ENCODE measurements at regions not wholly inside any gene's neighbourhood (a gene's known extent, or its start where the extent isn't known, plus 50 kb on each side); places are given as distances from the start of the nearest gene placed in this dataset.
A peak's percentile ranks its signal among the peaks of the same experiment; 100 is the strongest.

- no peak for FAIRE-seq
- DNase-seq (ENCODE audit: insufficient read length, low spot score), result no peak
- no peak for TF ChIP-seq POU2F2 (IDR thresholded peaks at IDR 0.05; ENCODE audit: low read depth, low read length)
- TF ChIP-seq PAX5 (IDR thresholded peaks at IDR 0.05; ENCODE audit: insufficient read depth, low read length, severe bottlenecking), result no peak
- no peak for TF ChIP-seq SPI1 (IDR thresholded peaks at IDR 0.05; ENCODE audit: low read depth, low read length)
- TF ChIP-seq POLR2A (IDR thresholded peaks at IDR 0.05; ENCODE audit: low read depth, low read length), result no peak
- TF ChIP-seq POLR2AphosphoS5 (IDR thresholded peaks at IDR 0.05; ENCODE audit: low read depth, low read length), result no peak
These were observed 624.1 kb upstream of the ADGRB3 start for GRCh38 chr6:68010936-68011335.

DNA sequence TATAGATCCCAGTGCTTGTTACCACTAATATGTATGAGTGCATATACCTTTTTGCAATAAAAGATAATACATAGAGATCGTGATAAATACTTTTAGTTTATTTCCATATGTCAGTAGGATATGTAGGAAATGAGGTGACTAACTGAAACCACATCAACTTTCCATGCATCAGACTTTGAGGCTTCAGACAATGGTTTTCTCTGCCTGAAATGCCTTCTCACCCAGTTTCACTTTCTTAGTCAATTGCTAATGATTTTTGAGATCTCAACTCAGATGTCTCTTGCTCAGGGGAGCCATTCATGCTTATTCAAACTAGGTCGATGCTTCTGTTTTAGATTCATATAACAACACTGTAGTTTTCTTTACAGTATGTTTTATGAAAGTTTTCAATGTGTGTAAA is 626.6 kb upstream of the ADGRB3 start:
- TF ChIP-seq TAF1 (IDR thresholded peaks at IDR 0.05; ENCODE audit: low read depth, low read length) (no peak), SPI1 (IDR thresholded peaks at IDR 0.05; ENCODE audit: low read depth, low read length) (no peak), POLR2A (IDR thresholded peaks at IDR 0.05; ENCODE audit: low read depth, low read length) (no peak), PAX5 (IDR thresholded peaks at IDR 0.05; ENCODE audit: insufficient read depth, low read length, severe bottlenecking) (no peak), POLR2AphosphoS5 (IDR thresholded peaks at IDR 0.05; ENCODE audit: low read depth, low read length) (no peak), POU2F2 (IDR thresholded peaks at IDR 0.05; ENCODE audit: low read depth, low read length) (no peak)
- no peak for DNase-seq (ENCODE audit: insufficient read length, low spot score)
- no peak for FAIRE-seq

DNA sequence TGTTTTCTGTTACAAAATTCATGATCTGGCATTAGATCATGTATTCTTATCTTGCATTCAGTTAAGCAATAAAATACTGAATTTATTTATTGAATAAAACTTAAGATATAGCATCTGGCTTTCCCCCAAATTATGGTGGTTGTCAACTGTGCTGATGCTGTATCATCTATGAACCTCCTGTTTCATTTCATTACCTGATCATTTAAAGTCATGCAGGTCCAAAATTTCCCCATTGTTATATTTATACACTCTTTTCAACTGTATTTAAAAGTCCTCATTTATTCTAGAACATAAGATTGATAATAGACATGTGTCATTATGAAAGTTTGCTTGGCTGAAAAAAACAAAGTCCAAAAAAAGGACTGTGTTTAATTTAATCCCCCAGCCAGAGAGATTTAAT is 627.4 kb upstream of the ADGRB3 start:
- TF ChIP-seq POLR2A (IDR thresholded peaks at IDR 0.05; ENCODE audit: low read depth, low read length) (no peak), TAF1 (IDR thresholded peaks at IDR 0.05; ENCODE audit: low read depth, low read length) (no peak)

DNA sequence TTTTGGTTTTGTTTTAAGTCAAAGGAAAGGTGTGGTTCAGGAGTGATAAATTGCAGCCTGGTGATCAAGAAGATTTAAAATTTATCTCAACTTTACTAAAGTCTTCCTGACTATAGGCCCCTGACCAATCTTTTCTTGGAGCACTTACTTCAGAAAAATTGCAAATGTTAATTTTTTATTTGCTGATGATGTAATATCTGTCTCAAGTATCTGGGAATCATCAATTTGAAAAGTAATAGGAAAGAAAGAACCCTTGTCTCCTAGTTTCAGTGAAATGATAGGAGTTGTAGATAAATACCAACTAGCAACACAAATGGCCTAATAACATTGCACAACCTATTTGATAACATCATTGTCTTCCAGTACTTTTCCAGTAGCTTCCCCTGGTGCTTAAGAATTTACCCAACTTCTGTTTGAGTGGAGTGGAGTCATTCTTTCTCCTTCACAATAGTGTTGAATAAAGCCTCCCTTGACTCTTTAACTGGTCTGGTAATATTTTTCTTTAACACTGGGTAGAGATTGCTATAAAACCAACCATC is 648.3 kb upstream of the ADGRB3 start:
- FAIRE-seq (no peak), DNase-seq (ENCODE audit: insufficient read length, low spot score) (no peak)
- no peak for TF ChIP-seq POLR2AphosphoS5 (IDR thresholded peaks at IDR 0.05; ENCODE audit: low read depth, low read length)
- TF ChIP-seq PAX5 (IDR thresholded peaks at IDR 0.05; ENCODE audit: insufficient read depth, low read length, severe bottlenecking), result no peak
- TF ChIP-seq POU2F2 (IDR thresholded peaks at IDR 0.05; ENCODE audit: low read depth, low read length), result no peak
- TF ChIP-seq POLR2A (IDR thresholded peaks at IDR 0.05; ENCODE audit: low read depth, low read length), result no peak
- TF ChIP-seq SPI1 (IDR thresholded peaks at IDR 0.05; ENCODE audit: low read depth, low read length), result no peak
- TF ChIP-seq TAF1 (IDR thresholded peaks at IDR 0.05; ENCODE audit: low read depth, low read length), result no peak

More for the DNA sequence above, 627.4 kb upstream of the ADGRB3 start:
- FAIRE-seq, result no peak
- DNase-seq (ENCODE audit: insufficient read length, low spot score), result no peak

DNA sequence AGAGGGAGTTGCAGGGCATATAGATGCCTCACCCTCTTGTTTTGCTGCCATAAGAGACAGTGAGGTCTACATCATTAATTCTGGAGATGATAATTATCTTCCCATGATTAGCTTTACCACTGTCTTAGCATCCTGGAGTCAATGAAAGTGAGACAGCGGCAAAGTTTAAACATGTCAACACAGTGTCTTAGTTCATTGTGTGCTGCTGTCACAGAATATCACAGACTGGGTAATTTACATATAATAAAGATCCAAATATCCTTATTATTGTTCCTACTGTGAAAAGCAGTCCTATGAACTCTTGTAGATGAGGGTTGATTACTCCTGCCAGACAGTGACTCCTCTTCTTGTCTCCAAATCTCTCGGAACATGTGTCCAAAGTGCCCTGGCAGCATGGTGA is 658.6 kb upstream of the ADGRB3 start:
- DNase-seq (ENCODE audit: insufficient read length, low spot score) (no peak), FAIRE-seq (no peak)
- TF ChIP-seq POU2F2 (IDR thresholded peaks at IDR 0.05; ENCODE audit: low read depth, low read length) (no peak), POLR2A (IDR thresholded peaks at IDR 0.05; ENCODE audit: low read depth, low read length) (no peak), TAF1 (IDR thresholded peaks at IDR 0.05; ENCODE audit: low read depth, low read length) (no peak), PAX5 (IDR thresholded peaks at IDR 0.05; ENCODE audit: insufficient read depth, low read length, severe bottlenecking) (no peak), POLR2AphosphoS5 (IDR thresholded peaks at IDR 0.05; ENCODE audit: low read depth, low read length) (no peak), SPI1 (IDR thresholded peaks at IDR 0.05; ENCODE audit: low read depth, low read length) (no peak)

- TF ChIP-seq SPI1 (IDR thresholded peaks at IDR 0.05; ENCODE audit: low read depth, low read length) (no peak), POU2F2 (IDR thresholded peaks at IDR 0.05; ENCODE audit: low read depth, low read length) (no peak), TAF1 (IDR thresholded peaks at IDR 0.05; ENCODE audit: low read depth, low read length) (no peak), POLR2A (IDR thresholded peaks at IDR 0.05; ENCODE audit: low read depth, low read length) (no peak), PAX5 (IDR thresholded peaks at IDR 0.05; ENCODE audit: insufficient read depth, low read length, severe bottlenecking) (no peak), POLR2AphosphoS5 (IDR thresholded peaks at IDR 0.05; ENCODE audit: low read depth, low read length) (no peak)
- FAIRE-seq, result no peak
These were observed 660.2 kb upstream of the ADGRB3 start for GRCh38 chr6:67974931-67975330.

GRCh38 chr6:67971812-67972211 is 663.3 kb upstream of the ADGRB3 start:
- no peak for DNase-seq (ENCODE audit: insufficient read length, low spot score)
- no peak for FAIRE-seq

More at GRCh38 chr6:67974931-67975330, 660.2 kb upstream of the ADGRB3 start:
- no peak for DNase-seq (ENCODE audit: insufficient read length, low spot score)

DNA sequence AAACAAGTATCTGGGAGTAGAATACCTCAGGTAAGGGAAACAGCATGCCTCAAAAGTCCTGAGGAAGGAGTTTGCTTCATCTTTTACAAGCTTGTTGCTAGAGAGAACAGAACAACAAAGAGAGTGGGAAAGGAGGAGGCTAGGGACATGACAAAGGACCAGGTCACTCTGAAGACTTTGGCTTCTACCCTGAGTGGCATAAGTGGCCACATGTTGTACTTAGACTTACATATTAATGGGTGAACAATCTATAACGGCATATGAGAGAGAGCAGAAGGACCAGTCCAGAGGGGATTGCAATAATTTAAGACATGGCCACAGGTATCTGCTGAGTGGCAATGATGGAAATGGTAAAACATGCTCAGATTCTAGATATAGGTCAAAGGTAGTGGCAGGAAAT is 668.3 kb upstream of the ADGRB3 start:
- no peak for TF ChIP-seq POU2F2 (IDR thresholded peaks at IDR 0.05; ENCODE audit: low read depth, low read length)
- no peak for TF ChIP-seq TAF1 (IDR thresholded peaks at IDR 0.05; ENCODE audit: low read depth, low read length)
- TF ChIP-seq PAX5 (IDR thresholded peaks at IDR 0.05; ENCODE audit: insufficient read depth, low read length, severe bottlenecking), result no peak
- TF ChIP-seq POLR2AphosphoS5 (IDR thresholded peaks at IDR 0.05; ENCODE audit: low read depth, low read length), result no peak
- no peak for TF ChIP-seq SPI1 (IDR thresholded peaks at IDR 0.05; ENCODE audit: low read depth, low read length)
- TF ChIP-seq POLR2A (IDR thresholded peaks at IDR 0.05; ENCODE audit: low read depth, low read length), result no peak
- DNase-seq (ENCODE audit: insufficient read length, low spot score) (no peak), FAIRE-seq (peak; percentile 9)

More at GRCh38 chr6:67971812-67972211, 663.3 kb upstream of the ADGRB3 start:
- TF ChIP-seq POLR2A (IDR thresholded peaks at IDR 0.05; ENCODE audit: low read depth, low read length) (no peak), TAF1 (IDR thresholded peaks at IDR 0.05; ENCODE audit: low read depth, low read length) (no peak), POU2F2 (IDR thresholded peaks at IDR 0.05; ENCODE audit: low read depth, low read length) (no peak), PAX5 (IDR thresholded peaks at IDR 0.05; ENCODE audit: insufficient read depth, low read length, severe bottlenecking) (no peak)

DNA sequence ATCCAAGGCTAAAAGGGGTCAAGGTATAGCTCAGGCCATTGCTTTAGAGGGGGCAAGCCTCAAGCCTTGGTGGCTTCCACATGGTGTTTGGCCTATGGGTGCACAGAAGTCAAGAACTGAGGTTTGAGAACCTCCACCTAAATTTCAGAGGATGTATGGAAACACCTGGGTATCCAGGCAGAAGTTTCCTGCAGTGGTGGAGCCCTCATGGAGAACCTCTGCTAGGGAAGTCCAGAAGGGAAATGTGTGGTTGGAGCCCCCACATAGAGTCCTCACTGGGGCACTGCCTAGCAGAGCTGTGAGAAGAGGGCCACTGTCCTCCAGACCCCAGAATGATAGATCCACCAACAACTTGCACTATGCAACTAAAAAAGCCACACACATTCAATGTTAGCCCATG is 678.7 kb upstream of the ADGRB3 start:
- DNase-seq (ENCODE audit: insufficient read length, low spot score) (no peak), FAIRE-seq (no peak)
- TF ChIP-seq SPI1 (IDR thresholded peaks at IDR 0.05; ENCODE audit: low read depth, low read length), result no peak
- TF ChIP-seq POLR2A (IDR thresholded peaks at IDR 0.05; ENCODE audit: low read depth, low read length), result no peak
- TF ChIP-seq POLR2AphosphoS5 (IDR thresholded peaks at IDR 0.05; ENCODE audit: low read depth, low read length), result no peak
- TF ChIP-seq PAX5 (IDR thresholded peaks at IDR 0.05; ENCODE audit: insufficient read depth, low read length, severe bottlenecking), result no peak
- no peak for TF ChIP-seq TAF1 (IDR thresholded peaks at IDR 0.05; ENCODE audit: low read depth, low read length)
- TF ChIP-seq POU2F2 (IDR thresholded peaks at IDR 0.05; ENCODE audit: low read depth, low read length), result no peak

- DNase-seq (ENCODE audit: insufficient read length, low spot score) (no peak), FAIRE-seq (no peak)
- no peak for TF ChIP-seq POLR2A (IDR thresholded peaks at IDR 0.05; ENCODE audit: low read depth, low read length)
- no peak for TF ChIP-seq POU2F2 (IDR thresholded peaks at IDR 0.05; ENCODE audit: low read depth, low read length)
- no peak for TF ChIP-seq PAX5 (IDR thresholded peaks at IDR 0.05; ENCODE audit: insufficient read depth, low read length, severe bottlenecking)
- no peak for TF ChIP-seq TAF1 (IDR thresholded peaks at IDR 0.05; ENCODE audit: low read depth, low read length)
- TF ChIP-seq POLR2AphosphoS5 (IDR thresholded peaks at IDR 0.05; ENCODE audit: low read depth, low read length), result no peak
- no peak for TF ChIP-seq SPI1 (IDR thresholded peaks at IDR 0.05; ENCODE audit: low read depth, low read length)
These were observed 682.1 kb upstream of the ADGRB3 start for GRCh38 chr6:67952948-67953347.

All from GM12891 (cell line).